ENCODE measurements at regions not wholly inside any gene's neighbourhood (a gene's known extent, or its start where the extent isn't known, plus 50 kb on each side); places are given as distances from the start of the nearest gene placed in this dataset.

GRCh38 chr12:47560415-47560814 is 145.4 kb downstream of the RPAP3 start:
- DNase-seq (ENCODE audit: low read depth) = no peak

GRCh38 chr12:47558625-47559345 is 147.0 kb downstream of the RPAP3 start:
- no peak for DNase-seq (ENCODE audit: low read depth)

- no peak for DNase-seq (ENCODE audit: low read depth)
These were observed 148.4 kb downstream of the RPAP3 start for GRCh38 chr12:47557386-47557785.

GRCh38 chr12:47556261-47557030 is 149.4 kb downstream of the RPAP3 start:
- DNase-seq (ENCODE audit: low read depth) = no peak

GRCh38 chr12:47554046-47554653 is 151.7 kb downstream of the RPAP3 start:
- DNase-seq (ENCODE audit: low read depth) = no peak

GRCh38 chr12:47553266-47553665 is 152.6 kb downstream of the RPAP3 start:
- DNase-seq (ENCODE audit: low read depth) = no peak

- peak; percentile 31 for DNase-seq (ENCODE audit: low read depth)
These were observed 154.4 kb downstream of the RPAP3 start for GRCh38 chr12:47551426-47551851.

GRCh38 chr12:47549258-47549657 is 156.6 kb downstream of the RPAP3 start:
- DNase-seq (ENCODE audit: low read depth) = peak; percentile 36

GRCh38 chr12:47548401-47548800 is 157.4 kb downstream of the RPAP3 start:
- DNase-seq (ENCODE audit: low read depth) = no peak

- peak; percentile 40 for DNase-seq (ENCODE audit: low read depth)
These were observed 158.8 kb downstream of the RPAP3 start for GRCh38 chr12:47547077-47547476.

- DNase-seq (ENCODE audit: low read depth) = no peak
These were observed 159.8 kb downstream of the RPAP3 start for GRCh38 chr12:47545938-47546609.

GRCh38 chr12:47534695-47535094 is 171.1 kb downstream of the RPAP3 start:
- no peak for DNase-seq (ENCODE audit: low read depth)

GRCh38 chr12:47530050-47530449 is 175.8 kb downstream of the RPAP3 start:
- DNase-seq (ENCODE audit: low read depth) = no peak

GRCh38 chr12:47527816-47528215 is 178.0 kb downstream of the RPAP3 start:
- no peak for DNase-seq (ENCODE audit: low read depth)

- no peak for DNase-seq (ENCODE audit: low read depth)
These were observed 185.8 kb downstream of the RPAP3 start for GRCh38 chr12:47520029-47520428.

GRCh38 chr12:47517122-47517521 is 188.7 kb downstream of the RPAP3 start:
- no peak for DNase-seq (ENCODE audit: low read depth)

- DNase-seq (ENCODE audit: low read depth) = no peak
These were observed 196.4 kb downstream of the RPAP3 start for GRCh38 chr12:47509398-47509851.

GRCh38 chr12:47507221-47507620 is 198.6 kb downstream of the RPAP3 start:
- DNase-seq (ENCODE audit: low read depth) = no peak

- DNase-seq (ENCODE audit: low read depth) = peak; percentile 66
These were observed 200.9 kb downstream of the RPAP3 start for GRCh38 chr12:47504775-47505446.

GRCh38 chr12:47493801-47494200 is 212.0 kb downstream of the RPAP3 start:
- no peak for DNase-seq (ENCODE audit: low read depth)

Measured in HT1080 (cell line).